ENCODE measurements at regions not wholly inside any gene's neighbourhood (a gene's known extent, or its start where the extent isn't known, plus 50 kb on each side); places are given as distances from the start of the nearest gene placed in this dataset.

DNA sequence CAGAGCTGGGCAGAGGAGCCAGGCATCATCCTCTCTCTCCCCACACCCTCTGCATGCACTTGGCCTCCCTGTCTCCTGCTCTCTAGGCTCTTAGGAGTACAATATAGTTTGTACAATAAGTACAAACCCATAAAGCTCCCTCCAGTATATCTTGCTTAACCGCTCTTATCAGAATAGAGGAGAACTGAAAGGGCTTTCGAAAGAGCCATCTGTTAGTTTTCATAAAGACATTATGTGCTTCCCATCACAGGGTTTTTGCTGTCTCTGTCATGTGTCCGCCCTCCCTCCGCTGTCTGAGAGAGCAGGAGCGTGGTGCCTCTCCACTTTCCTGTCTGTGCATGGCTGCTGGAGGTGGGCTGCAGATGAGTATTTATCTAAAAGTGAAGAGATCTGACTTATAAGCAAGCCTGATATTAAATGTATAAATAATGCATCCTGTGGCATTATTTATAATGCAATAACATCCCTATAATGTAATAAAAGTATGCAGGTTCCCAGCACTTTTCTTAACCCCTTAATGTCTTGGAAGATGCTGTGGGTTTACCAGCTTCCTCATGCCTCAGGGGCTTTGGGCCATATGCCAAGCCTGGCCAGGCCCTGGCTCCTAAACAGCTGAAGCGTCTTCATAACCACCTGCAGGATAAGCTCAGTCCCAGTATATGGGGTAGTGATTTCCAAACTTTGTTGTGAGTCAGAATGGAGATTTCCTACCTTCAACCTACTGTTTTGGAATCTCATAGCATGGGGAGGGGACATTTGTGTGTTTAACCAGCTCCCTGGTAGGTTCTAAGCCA, 297.1 kb downstream of the DHX35 start:
- Histone ChIP-seq H3K4me1 (ENCODE audit: control insufficient read depth, insufficient read depth, low read length) (no peaks in the 10 kb centered on the region), H3K36me3 (ENCODE audit: control insufficient read depth in 2 of 2, insufficient read depth in 1 of 2, low read length in 2 of 2) (no peaks in the 10 kb centered on the region), H3K27ac (ENCODE audit: extremely low read depth, low read depth, low read length) (no peak overlapping the region), H3K9me3 (ENCODE audit: control insufficient read depth, insufficient read depth, low read depth, low read length) (no peaks in the 10 kb centered on the region), H3K4me3 (ENCODE audit: low read depth, low read length) (no peak overlapping the region)
- no peak for TF ChIP-seq SP3 (tag by site-specific recombination; IDR thresholded peaks at IDR 0.05)
- TF ChIP-seq WT1 (tag by site-specific recombination; IDR thresholded peaks at IDR 0.05), result no peak
- CTCF ChIA-PET, result interaction anchor here (0.7 kb wide), 1 partner anchor 11 kb away, joined by 3 read pairs; no protein-coding TSS in a partner anchor
- POLR2A ChIA-PET, result no interaction called here

DNA sequence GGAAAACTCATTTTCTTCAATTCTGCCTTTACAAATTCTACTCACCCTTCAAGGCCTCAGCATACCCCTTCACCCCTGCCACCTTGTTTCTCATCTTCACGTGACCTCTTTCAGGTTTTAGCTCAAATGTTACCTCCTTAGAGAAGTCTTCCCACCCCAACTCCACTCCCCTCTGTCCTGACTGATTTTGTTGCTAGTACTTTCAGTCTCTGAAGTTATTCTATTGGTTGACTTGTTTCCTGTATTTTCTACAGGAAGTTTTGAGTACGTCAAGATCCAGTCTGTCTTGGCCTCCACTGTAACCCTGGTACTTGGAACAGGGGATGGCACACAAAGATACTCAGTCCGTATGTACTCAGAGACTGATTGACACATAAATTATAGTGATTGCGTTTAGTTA, 296.1 kb downstream of the DHX35 start:
- ChIA-PET POLR2A (no interaction called here), CTCF (no interaction called here)
- Histone ChIP-seq H3K27ac (ENCODE audit: extremely low read depth, low read depth, low read length) (no peak overlapping the region), H3K9me3 (ENCODE audit: control insufficient read depth, insufficient read depth, low read depth, low read length) (no peaks in the 10 kb centered on the region), H3K4me1 (ENCODE audit: control insufficient read depth, insufficient read depth, low read length) (no peaks in the 10 kb centered on the region), H3K4me3 (ENCODE audit: low read depth, low read length) (no peak overlapping the region), H3K36me3 (ENCODE audit: control insufficient read depth in 2 of 2, insufficient read depth in 1 of 2, low read length in 2 of 2) (no peaks in the 10 kb centered on the region)
- no peak for TF ChIP-seq ZNF24 (tag by site-specific recombination; IDR thresholded peaks at IDR 0.05)

DNA sequence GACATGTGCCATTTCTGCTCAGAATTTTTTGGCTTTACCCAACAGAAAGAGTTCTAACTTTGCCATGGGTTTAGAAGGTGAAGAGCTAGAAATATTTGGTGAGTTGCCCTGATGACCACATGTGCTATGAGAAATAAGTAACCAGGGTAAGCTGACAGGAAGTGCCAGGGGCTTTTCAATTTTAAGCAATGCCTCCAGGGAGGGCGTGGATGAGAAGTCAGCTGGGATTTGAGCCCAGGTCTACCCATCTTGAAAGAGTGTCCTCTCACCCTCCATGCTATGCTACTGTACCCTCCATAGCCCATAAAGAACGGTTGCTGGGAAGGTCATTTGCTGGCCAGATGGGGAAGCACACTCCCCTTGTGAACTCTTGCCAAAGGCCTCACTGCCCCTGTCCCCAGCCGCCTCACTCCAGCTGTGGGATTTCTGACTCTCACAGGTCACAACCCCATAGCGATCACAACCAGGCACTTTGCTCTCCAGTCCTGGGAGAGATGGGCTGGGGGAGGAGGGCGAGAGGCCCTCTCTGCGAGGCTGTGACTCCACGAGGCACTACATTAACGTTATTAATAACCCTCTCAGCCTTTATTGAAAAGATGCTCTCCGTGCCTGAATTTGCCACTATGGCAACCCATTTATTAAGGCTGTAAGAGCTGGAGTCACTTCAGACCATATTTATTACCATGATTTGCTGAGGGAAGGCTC, 291.1 kb downstream of the DHX35 start:
- CTCF ChIA-PET, result interaction anchor here (1.6 kb wide), 1 partner anchor 16 kb away, joined by 3 read pairs; no protein-coding TSS in a partner anchor
- TF ChIP-seq ZNF629 (tag by site-specific recombination; IDR thresholded peaks at IDR 0.05) (no peak), GLIS1 (tag by site-specific recombination; IDR thresholded peaks at IDR 0.05) (no peak), GLI2 (tag by site-specific recombination; IDR thresholded peaks at IDR 0.05; ENCODE audit: borderline replicate concordance, low read depth) (no peak), ZNF785 (tag by site-specific recombination; IDR thresholded peaks at IDR 0.05) (no peak), ZNF707 (tag by site-specific recombination; IDR thresholded peaks at IDR 0.05) (no peak), ZNF221 (tag by site-specific recombination; IDR thresholded peaks at IDR 0.05; ENCODE audit: borderline replicate concordance) (no peak), ZNF16 (tag by site-specific recombination; IDR thresholded peaks at IDR 0.05; ENCODE audit: low read depth) (no peak), ZNF404 (tag by site-specific recombination; IDR thresholded peaks at IDR 0.05) (no peak), ZNF571 (tag by site-specific recombination; IDR thresholded peaks at IDR 0.05) (no peak), ZNF239 (tag by site-specific recombination; IDR thresholded peaks at IDR 0.05) (no peak), ZFP37 (tag by site-specific recombination; IDR thresholded peaks at IDR 0.05) (no peak), ZNF266 (tag by site-specific recombination; IDR thresholded peaks at IDR 0.05; ENCODE audit: low read depth) (no peak), ZNF529 (tag by site-specific recombination; IDR thresholded peaks at IDR 0.05; ENCODE audit: insufficient replicate concordance) (no peak), ZNF138 (tag by site-specific recombination; IDR thresholded peaks at IDR 0.05; ENCODE audit: borderline replicate concordance) (no peak), ZNF214 (tag by site-specific recombination; IDR thresholded peaks at IDR 0.05; ENCODE audit: borderline replicate concordance) (no peak), ZNF416 (tag by site-specific recombination; IDR thresholded peaks at IDR 0.05) (no peak)
- TF ChIP-seq, protein P1, sequence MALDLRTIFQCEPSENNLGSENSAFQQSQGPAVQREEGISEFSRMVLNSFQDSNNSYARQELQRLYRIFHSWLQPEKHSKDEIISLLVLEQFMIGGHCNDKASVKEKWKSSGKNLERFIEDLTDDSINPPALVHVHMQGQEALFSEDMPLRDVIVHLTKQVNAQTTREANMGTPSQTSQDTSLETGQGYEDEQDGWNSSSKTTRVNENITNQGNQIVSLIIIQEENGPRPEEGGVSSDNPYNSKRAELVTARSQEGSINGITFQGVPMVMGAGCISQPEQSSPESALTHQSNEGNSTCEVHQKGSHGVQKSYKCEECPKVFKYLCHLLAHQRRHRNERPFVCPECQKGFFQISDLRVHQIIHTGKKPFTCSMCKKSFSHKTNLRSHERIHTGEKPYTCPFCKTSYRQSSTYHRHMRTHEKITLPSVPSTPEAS (tag by site-specific recombination; IDR thresholded peaks at IDR 0.05), result no peak
- TF ChIP-seq, protein P2, sequence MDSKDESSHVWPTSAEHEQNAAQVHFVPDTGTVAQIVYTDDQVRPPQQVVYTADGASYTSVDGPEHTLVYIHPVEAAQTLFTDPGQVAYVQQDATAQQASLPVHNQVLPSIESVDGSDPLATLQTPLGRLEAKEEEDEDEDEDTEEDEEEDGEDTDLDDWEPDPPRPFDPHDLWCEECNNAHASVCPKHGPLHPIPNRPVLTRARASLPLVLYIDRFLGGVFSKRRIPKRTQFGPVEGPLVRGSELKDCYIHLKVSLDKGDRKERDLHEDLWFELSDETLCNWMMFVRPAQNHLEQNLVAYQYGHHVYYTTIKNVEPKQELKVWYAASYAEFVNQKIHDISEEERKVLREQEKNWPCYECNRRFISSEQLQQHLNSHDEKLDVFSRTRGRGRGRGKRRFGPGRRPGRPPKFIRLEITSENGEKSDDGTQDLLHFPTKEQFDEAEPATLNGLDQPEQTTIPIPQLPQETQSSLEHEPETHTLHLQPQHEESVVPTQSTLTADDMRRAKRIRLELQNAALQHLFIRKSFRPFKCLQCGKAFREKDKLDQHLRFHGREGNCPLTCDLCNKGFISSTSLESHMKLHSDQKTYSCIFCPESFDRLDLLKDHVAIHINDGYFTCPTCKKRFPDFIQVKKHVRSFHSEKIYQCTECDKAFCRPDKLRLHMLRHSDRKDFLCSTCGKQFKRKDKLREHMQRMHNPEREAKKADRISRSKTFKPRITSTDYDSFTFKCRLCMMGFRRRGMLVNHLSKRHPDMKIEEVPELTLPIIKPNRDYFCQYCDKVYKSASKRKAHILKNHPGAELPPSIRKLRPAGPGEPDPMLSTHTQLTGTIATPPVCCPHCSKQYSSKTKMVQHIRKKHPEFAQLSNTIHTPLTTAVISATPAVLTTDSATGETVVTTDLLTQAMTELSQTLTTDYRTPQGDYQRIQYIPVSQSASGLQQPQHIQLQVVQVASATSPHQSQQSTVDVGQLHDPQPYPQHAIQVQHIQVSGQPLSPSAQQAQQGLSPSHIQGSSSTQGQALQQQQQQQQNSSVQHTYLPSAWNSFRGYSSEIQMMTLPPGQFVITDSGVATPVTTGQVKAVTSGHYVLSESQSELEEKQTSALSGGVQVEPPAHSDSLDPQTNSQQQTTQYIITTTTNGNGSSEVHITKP (tag by site-specific recombination; IDR thresholded peaks at IDR 0.05), result no peak

More for the DNA sequence above, 291.1 kb downstream of the DHX35 start:
- Histone ChIP-seq H3K4me3 (ENCODE audit: low read depth, low read length) (no peak overlapping the region), H3K9me3 (ENCODE audit: control insufficient read depth, insufficient read depth, low read depth, low read length) (no peaks in the 10 kb centered on the region), H3K4me1 (ENCODE audit: control insufficient read depth, insufficient read depth, low read length) (no peaks in the 10 kb centered on the region), H3K27ac (ENCODE audit: extremely low read depth, low read depth, low read length) (no peak overlapping the region), H3K36me3 (ENCODE audit: control insufficient read depth in 2 of 2, insufficient read depth in 1 of 2, low read length in 2 of 2) (no peaks in the 10 kb centered on the region)
- POLR2A ChIA-PET, result no interaction called here

Data from HEK293 (cell line).